ENCODE measurements at regions not wholly inside any gene's neighbourhood (a gene's known extent, or its start where the extent isn't known, plus 50 kb on each side); places are given as distances from the start of the nearest gene placed in this dataset.
"Not testable (repeated sequence)": the region's sequence is repeated elsewhere in the genome, so short reads cannot be mapped to it uniquely, and the experiment has no call there.

GRCh38 chr2:181737302-181737701 is 57.0 kb upstream of the NEUROD1 start:
- H3K4me1 ChIP-seq (ENCODE audit: control insufficient read depth, insufficient read depth, low read length); intact Hi-C loops (cut with micrococcal nuclease); H3K27ac Mint-ChIP-seq; H3K36me3 Mint-ChIP-seq; H3K4me3 Mint-ChIP-seq; H3K36me3 ChIP-seq (ENCODE audit: control insufficient read depth, insufficient read depth, low read length); H3K27me3 ChIP-seq (ENCODE audit: control insufficient read depth, insufficient read depth, low read length); H3K9me3 ChIP-seq (ENCODE audit: control insufficient read depth, insufficient read depth, low read length); H3K4me1 Mint-ChIP-seq; ATAC-seq; H3K9me3 Mint-ChIP-seq; H3K4me3 ChIP-seq (ENCODE audit: low read length); DNase-seq; H3K27ac ChIP-seq (ENCODE audit: low read length): not testable (repeated sequence)
- H3K27me3 Mint-ChIP-seq (ENCODE audit: low read depth in 2 of 2): peaks cover 19 to 38% of the 10 kb centered on the region in 2 donors
- WGBS (ENCODE audit: insufficient coverage): 65% methylated on average over 3 of the region's 5 CpGs

GRCh38 chr2:181738074-181738473 is 57.8 kb upstream of the NEUROD1 start:
- H3K4me3 Mint-ChIP-seq: no peak overlapping the region
- no peak for DNase-seq
- H3K36me3 Mint-ChIP-seq: no peaks in the 10 kb centered on the region
- intact Hi-C loops (cut with micrococcal nuclease): no loop called here
- H3K9me3 Mint-ChIP-seq: no peaks in the 10 kb centered on the region
- Histone ChIP-seq H3K27ac (ENCODE audit: low read length) (no peak overlapping the region), H3K4me1 (ENCODE audit: control insufficient read depth, insufficient read depth, low read length) (no peaks in the 10 kb centered on the region), H3K36me3 (ENCODE audit: control insufficient read depth, insufficient read depth, low read length) (no peaks in the 10 kb centered on the region), H3K9me3 (ENCODE audit: control insufficient read depth, insufficient read depth, low read length) (no peaks in the 10 kb centered on the region), H3K27me3 (ENCODE audit: control insufficient read depth, insufficient read depth, low read length) (no peaks in the 10 kb centered on the region), H3K4me3 (ENCODE audit: low read length) (no peak overlapping the region)
- WGBS (ENCODE audit: insufficient coverage): 50% methylated on average over 1 of the region's 2 CpGs
- no peak overlapping the region for H3K27ac Mint-ChIP-seq
- TF ChIP-seq, protein P1, sequence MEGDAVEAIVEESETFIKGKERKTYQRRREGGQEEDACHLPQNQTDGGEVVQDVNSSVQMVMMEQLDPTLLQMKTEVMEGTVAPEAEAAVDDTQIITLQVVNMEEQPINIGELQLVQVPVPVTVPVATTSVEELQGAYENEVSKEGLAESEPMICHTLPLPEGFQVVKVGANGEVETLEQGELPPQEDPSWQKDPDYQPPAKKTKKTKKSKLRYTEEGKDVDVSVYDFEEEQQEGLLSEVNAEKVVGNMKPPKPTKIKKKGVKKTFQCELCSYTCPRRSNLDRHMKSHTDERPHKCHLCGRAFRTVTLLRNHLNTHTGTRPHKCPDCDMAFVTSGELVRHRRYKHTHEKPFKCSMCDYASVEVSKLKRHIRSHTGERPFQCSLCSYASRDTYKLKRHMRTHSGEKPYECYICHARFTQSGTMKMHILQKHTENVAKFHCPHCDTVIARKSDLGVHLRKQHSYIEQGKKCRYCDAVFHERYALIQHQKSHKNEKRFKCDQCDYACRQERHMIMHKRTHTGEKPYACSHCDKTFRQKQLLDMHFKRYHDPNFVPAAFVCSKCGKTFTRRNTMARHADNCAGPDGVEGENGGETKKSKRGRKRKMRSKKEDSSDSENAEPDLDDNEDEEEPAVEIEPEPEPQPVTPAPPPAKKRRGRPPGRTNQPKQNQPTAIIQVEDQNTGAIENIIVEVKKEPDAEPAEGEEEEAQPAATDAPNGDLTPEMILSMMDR (IDR thresholded peaks at IDR 0.05): no peak
- ATAC-seq: no peak
- peaks cover 12 to 36% of the 10 kb centered on the region in 2 donors for H3K27me3 Mint-ChIP-seq (ENCODE audit: low read depth in 2 of 2)
- no peaks in the 10 kb centered on the region for H3K4me1 Mint-ChIP-seq

DNA sequence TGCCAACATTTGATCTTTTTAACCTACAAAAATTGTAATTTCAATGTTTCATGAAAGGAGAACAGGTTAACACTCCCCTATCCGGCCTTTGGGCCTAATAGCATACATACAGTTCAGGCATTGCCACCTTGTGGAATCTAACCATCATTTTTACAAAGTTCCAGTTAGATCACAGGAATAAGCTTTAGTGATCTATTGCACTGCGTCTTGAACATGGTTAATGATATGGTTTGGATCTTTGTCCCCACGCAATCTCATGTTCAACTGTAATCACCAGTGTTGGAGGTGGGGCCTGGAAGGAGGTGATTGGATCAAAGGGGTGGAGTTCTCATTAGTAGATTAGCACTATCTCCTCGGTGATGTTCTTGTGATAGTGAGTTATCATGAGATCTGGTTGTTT is 58.2 kb upstream of the NEUROD1 start:
- Mint-ChIP-seq H3K4me1 (no peaks in the 10 kb centered on the region), H3K36me3 (no peaks in the 10 kb centered on the region), H3K4me3 (no peak overlapping the region), H3K9me3 (no peaks in the 10 kb centered on the region), H3K27me3 (ENCODE audit: low read depth in 2 of 2) (peaks cover 10 to 34% of the 10 kb centered on the region in 2 donors), H3K27ac (no peak overlapping the region)
- no peak overlapping the region for H3K27ac ChIP-seq (ENCODE audit: low read length)
- WGBS (ENCODE audit: insufficient coverage): 82% methylated on average over 3 of the region's 4 CpGs
- TF ChIP-seq, protein P1 (IDR thresholded peaks at IDR 0.05): no peak
- H3K4me1 ChIP-seq (ENCODE audit: control insufficient read depth, insufficient read depth, low read length): no peaks in the 10 kb centered on the region
- ATAC-seq (peak in 1 of 3 donors; percentile 49), DNase-seq (no peak)
- no peak overlapping the region for H3K4me3 ChIP-seq (ENCODE audit: low read length)
- H3K36me3 ChIP-seq (ENCODE audit: control insufficient read depth, insufficient read depth, low read length): no peaks in the 10 kb centered on the region
- no peaks in the 10 kb centered on the region for H3K27me3 ChIP-seq (ENCODE audit: control insufficient read depth, insufficient read depth, low read length)
- H3K9me3 ChIP-seq (ENCODE audit: control insufficient read depth, insufficient read depth, low read length): no peaks in the 10 kb centered on the region
- intact Hi-C loops (cut with micrococcal nuclease): no loop called here

- Mint-ChIP-seq H3K27ac (no peak overlapping the region), H3K4me1 (no peaks in the 10 kb centered on the region), H3K36me3 (no peaks in the 10 kb centered on the region), H3K4me3 (no peak overlapping the region), H3K27me3 (ENCODE audit: low read depth in 2 of 2) (peaks cover 3 to 8% of the 10 kb centered on the region in 2 donors), H3K9me3 (no peaks in the 10 kb centered on the region)
- DNase-seq (no peak), ATAC-seq (no peak)
- H3K27ac ChIP-seq (ENCODE audit: low read length): no peak overlapping the region
- H3K4me3 ChIP-seq (ENCODE audit: low read length): no peak overlapping the region
- intact Hi-C loops (cut with micrococcal nuclease): loop anchor here (2.0 to 10.0 kb wide), 4 partner anchors 163 to 1241 kb away; no protein-coding TSS in a partner anchor
- no CpG with 5 or more reads among the region's 1 CpG for WGBS (ENCODE audit: insufficient coverage)
- H3K9me3 ChIP-seq (ENCODE audit: control insufficient read depth, insufficient read depth, low read length): no peaks in the 10 kb centered on the region
- TF ChIP-seq, protein P1 (IDR thresholded peaks at IDR 0.05): no peak
- H3K27me3 ChIP-seq (ENCODE audit: control insufficient read depth, insufficient read depth, low read length): no peaks in the 10 kb centered on the region
- no peaks in the 10 kb centered on the region for H3K4me1 ChIP-seq (ENCODE audit: control insufficient read depth, insufficient read depth, low read length)
- H3K36me3 ChIP-seq (ENCODE audit: control insufficient read depth, insufficient read depth, low read length): no peaks in the 10 kb centered on the region
These were observed 61.4 kb upstream of the NEUROD1 start for GRCh38 chr2:181741756-181742155.

Measured in natural killer cell (primary cell).